C4-2B (cell line): ENCODE measurements at regions not wholly inside any gene's neighbourhood (a gene's known extent, or its start where the extent isn't known, plus 50 kb on each side); places are given as distances from the start of the nearest gene placed in this dataset.

Experiments used
- ZFX ChIP-seq: fragments of 450-650 bp; IDR thresholded peaks from 2 replicates; pipeline ENCODE4 v1.6.1; 2017
- TF ChIP-seq, protein P1 (sequence below): fragments of 450-650 bp; conservative IDR thresholded peaks from 2 replicates; pipeline ENCODE4 v1.5.1; 2017; ENCODE audit warnings: mild to moderate bottlenecking

GRCh38 chr13:74322562-74322961 lies 188.4 kb upstream of the KLF12 start:
- TF ChIP-seq, protein P1, sequence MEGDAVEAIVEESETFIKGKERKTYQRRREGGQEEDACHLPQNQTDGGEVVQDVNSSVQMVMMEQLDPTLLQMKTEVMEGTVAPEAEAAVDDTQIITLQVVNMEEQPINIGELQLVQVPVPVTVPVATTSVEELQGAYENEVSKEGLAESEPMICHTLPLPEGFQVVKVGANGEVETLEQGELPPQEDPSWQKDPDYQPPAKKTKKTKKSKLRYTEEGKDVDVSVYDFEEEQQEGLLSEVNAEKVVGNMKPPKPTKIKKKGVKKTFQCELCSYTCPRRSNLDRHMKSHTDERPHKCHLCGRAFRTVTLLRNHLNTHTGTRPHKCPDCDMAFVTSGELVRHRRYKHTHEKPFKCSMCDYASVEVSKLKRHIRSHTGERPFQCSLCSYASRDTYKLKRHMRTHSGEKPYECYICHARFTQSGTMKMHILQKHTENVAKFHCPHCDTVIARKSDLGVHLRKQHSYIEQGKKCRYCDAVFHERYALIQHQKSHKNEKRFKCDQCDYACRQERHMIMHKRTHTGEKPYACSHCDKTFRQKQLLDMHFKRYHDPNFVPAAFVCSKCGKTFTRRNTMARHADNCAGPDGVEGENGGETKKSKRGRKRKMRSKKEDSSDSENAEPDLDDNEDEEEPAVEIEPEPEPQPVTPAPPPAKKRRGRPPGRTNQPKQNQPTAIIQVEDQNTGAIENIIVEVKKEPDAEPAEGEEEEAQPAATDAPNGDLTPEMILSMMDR: no peak
- no peak for TF ChIP-seq ZFX
